K562 (cell line): ENCODE measurements at regions not wholly inside any gene's neighbourhood (a gene's known extent, or its start where the extent isn't known, plus 50 kb on each side); places are given as distances from the start of the nearest gene placed in this dataset.

ENCODE experiments used
- POLR2A ChIP-seq: fragments of 450-650 bp; conservative IDR thresholded peaks from 2 replicates; pipeline ENCODE4 v1.6.1; 2016
- POLR2AphosphoS5 ChIP-seq: IDR thresholded peaks from 2 replicates; pipeline ENCODE4 v1.6.1; 2011; ENCODE audit warnings: mild to moderate bottlenecking, low read depth, low read length, moderate library complexity; ENCODE audit not compliant: control insufficient read depth, insufficient read depth

DNA sequence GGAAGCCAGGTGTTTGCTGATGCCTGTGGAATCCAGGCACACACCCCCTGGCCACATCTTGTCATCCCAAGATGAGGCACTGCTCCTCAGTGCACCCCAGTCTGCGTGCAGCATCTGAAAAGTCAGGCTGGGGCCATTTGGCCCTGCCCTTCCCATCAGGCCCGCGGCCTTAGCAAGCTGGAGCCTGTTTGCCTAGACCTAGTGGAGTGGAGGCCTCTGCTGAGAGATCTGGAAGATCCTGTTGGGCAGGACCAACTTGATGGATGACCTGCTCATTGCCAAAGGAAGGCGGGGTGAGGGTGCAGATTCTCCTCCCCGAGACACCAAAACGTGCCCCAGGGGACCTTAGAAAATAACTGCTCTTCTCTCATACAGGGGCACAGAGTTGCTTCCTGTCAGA lies 220.2 kb downstream of the SHQ1 start:
- TF ChIP-seq POLR2AphosphoS5 (no peak), POLR2A (no peak)
